ENCODE measurements at regions not wholly inside any gene's neighbourhood (a gene's known extent, or its start where the extent isn't known, plus 50 kb on each side); places are given as distances from the start of the nearest gene placed in this dataset.
"Not testable (repeated sequence)": the region's sequence is repeated elsewhere in the genome, so short reads cannot be mapped to it uniquely, and the experiment has no call there.

DNA sequence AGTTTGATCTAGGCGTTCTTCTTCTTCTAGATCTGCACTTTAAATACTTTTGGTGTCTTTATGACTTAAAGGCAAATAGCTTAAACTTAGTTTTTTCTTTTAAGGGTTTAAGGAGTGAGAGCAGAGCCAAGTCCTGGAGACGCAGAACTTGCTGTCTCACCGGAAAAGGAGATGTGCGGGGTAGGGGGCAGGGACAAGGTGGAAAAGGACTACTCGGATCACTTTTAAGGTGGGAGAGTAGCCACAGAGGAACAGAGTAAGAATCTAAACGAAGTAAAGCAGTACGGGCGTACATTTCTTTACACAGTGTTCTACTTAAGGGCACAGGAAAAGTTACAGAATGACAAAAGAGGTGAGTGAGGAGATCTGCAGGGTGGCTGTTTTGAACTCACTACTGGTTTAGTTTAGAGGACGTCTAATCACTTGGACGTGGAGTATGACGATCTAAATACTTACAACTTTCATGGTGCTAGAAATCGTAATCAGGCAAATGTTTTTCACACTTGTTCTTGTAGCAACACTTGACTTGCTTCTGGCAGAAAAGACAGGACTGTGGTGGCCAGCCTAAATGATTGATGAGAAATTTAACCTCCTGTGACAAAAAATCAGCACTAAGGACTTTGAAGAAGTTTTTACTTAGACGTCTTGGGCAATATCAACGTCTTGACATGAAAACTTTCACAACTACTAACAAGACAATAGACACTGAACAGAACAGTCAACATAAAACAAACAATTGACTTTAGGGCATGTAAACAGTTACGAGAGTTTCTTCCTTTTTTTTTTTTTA lies 127.0 kb downstream of the ART5 start:
- DNase-seq (ENCODE audit: low spot score): not testable (repeated sequence)

DNA sequence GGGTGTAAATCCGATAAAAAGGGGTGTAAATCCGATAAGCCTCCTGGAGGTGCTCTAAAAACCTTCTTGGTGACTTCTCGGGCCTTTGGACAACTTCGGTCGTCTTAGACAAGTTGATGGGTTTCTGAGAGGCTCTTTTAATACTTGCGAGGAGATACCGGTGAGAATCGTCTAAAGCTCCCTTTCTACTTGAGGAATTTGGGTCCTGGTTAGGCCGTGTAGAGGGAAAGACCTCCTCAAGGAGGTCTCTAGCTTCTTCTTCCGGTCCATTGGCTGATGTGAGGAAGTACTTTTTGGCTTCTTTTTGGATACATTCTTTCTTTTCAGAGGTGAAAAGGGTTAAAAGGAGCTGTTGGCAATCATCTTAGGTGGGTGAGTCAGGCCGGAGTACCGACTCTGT lies 128.5 kb downstream of the ART5 start:
- not testable (repeated sequence) for DNase-seq (ENCODE audit: low spot score)

DNA sequence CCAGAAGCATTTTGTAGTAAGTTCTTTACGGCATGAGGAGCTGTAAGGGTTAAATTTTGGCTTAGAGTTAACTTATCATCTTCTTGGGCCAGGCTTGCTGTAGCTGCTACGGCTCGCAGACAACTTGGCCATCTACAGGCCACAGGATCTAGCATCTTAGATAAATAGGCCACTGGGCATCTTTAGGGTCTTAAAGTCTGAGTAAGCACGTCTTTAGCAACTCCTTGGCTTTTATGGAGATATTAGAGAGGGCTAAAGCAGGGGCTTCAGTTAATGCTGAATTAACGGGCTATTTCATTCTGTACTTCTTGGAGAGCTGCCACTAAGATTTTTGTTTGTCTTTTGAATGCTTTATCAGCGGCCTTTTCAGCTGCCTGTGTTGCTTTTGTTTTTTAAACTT lies 129.0 kb downstream of the ART5 start:
- DNase-seq (ENCODE audit: low spot score): not testable (repeated sequence)

DNA sequence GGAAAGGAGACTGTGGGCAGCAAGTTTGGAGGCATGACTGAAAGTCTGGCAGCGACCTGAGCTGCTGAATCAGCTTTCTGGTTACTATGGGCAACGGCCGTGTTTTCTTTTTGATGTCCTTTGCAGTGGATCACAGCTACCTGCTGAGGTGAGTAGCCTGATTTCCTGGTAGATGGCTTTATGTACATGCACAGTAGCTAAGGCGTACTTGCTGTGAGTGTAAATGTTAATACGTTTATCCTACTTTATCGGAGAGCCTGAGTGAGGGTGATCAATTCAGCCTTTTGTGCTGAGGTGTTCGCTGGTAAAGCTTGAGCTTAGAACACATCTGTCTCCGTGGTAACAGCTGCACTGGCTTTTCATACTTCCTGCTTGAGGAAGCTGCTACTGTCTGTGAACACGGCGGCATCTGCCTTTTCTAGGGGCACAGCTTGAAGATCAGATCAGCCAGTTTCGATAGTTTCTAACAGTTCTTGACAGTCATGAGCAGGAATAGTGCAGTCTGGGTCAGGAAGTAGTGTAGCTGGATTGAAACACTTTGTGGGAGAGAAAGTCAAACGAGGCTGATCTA lies 129.6 kb downstream of the ART5 start:
- DNase-seq (ENCODE audit: low spot score): not testable (repeated sequence)

DNA sequence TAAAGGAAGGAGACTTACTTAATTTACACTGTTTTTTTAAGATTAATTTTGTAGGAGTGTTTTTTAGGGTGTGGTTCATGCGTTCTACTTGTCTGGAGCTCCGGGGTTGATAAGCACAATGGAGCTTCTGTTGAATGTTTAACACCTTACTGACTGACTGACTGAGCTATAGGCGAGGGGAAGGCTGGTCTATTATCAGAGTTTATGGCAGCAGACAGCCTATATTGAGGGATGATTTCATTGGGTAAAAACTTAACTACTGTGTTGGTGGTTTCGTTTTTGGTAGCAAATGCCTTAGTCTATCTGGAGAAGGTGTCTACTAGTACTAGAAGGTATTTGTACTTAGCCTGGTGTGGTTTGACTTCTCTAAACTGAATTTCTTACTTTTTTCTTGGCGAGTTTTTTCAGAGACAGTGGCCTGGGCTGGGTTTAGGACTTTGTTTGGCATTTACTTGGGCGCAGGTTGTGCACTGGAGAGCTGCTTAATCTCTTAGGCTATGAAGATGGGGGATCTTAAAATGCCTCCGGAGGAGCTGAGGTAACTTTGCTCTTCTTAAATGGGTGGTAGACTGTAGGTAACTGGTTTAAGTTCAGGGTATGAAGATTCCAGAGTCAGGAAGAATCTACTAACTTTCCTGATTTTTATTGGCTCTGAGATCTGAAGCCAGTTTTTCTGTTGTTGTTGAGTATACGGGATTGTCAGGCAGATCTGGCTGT lies 130.2 kb downstream of the ART5 start:
- not testable (repeated sequence) for DNase-seq (ENCODE audit: low spot score)

DNA sequence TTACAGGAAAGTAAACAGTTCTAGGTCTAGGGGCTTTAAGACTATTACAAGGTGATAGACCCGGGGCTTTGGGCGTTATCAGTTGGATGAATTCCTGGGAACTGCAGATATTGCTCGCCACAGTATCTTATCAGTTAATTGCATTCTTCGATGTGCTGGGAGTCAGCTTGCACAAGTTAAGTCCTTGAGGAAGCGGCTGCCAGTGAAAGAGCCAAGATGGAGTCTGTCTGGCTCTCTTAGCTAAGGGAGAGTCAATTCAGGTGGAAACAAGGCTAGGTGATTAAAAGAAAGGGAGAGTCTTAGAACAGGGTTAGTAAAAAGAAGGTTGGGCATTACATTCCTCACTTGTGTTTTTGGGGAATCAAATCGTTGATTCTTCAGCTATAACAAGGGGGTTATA lies 130.6 kb upstream of the ZNF195 start:
- DNase-seq (ENCODE audit: low spot score): not testable (repeated sequence)

DNA sequence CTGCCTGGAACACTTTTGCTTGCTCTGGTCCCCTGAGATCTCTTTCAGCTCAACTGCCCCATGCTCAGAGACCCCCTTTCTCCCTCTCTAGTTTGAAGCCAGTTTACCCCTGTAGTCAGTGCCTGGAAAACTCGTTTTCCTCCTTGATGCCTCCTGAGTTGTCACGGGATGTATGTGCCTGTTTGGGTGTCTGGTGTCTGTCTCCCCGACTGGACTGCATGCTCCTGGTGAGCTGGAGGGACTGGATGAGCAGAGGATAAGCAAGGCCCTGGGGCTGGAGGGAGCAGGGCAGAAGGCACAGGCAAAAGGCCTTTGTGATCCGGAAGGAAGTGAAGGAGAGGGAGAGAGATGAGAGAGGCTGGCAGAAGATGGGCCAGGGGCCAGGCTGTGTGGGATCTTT lies 120.3 kb upstream of the ZNF195 start:
- not testable (repeated sequence) for DNase-seq (ENCODE audit: low spot score)

DNA sequence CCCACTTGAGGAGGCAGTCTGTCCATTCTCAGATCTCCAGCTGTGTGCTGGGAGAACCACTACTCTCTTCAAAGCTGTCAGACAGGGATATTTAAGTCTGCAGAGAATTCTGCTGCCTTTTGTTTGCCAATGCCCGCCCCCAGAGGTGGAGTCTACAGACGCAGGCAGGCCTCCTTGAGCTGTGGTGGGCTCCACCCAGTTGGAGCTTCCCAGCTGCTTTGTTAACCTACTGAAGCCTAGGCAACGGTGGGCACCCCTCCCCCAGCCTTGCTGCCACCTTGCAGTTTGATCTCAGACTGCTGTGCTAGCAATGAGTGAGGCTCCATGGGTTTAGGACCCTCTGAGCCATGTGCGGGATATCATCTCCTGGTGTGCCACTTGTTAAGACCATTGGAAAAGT lies 119.4 kb upstream of the ZNF195 start:
- DNase-seq (ENCODE audit: low spot score): not testable (repeated sequence)

DNA sequence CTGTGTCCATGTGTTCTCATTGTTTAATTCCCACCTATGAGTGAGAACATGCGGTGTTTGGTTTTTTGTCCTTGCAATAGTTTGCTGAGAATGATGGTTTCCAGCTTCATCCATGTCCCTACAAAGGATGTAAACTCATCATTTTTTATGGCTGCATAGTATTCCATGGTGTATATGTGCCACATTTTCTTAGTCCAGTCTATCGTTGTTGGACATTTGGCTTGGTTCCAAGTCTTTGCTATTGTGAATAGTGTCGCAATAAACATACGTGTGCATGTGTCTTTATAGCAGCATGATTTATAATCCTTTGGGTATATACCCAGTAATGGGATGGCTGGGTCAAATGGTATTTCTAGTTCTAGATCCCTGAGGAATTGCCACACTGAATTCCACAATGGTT lies 114.2 kb upstream of the ZNF195 start:
- not testable (repeated sequence) for DNase-seq (ENCODE audit: low spot score)

DNA sequence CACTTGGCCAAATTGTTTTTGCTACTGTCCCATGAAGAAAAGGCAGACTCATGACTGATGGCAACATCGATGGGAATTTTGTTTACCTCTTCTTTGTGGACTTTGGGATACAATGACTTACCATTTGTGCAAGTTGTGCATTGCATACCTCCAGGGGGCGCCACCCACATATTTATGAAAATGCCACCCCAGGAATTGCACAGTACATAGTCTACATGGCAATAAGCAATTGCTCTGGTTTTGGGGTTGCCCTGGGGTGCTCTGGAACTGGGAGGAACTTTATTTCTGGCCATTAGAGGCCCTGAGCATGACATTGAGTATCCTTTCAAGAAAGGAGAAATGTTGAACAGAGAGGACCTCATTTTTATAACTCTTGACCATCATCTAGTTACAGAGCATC lies 109.1 kb upstream of the ZNF195 start:
- not testable (repeated sequence) for DNase-seq (ENCODE audit: low spot score)

DNA sequence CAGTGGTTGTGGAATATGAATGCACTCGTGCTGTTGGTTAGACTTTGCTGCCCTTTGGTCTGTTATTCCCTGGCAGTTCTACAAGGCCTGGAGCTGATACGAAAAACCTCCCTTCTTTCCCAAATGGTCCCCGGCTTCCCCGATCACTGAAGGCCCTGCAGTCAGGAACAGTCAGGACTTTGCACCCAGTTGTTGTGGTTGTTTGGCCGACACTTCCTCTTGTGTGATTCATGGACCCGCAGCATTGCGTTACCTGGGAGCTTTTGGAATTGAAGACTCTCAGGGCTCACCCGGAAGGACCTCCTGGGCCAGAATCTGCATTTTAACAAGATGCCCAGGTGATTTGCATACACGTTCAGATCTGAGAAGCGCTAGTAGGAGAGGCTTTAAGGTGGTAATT lies 106.8 kb upstream of the ZNF195 start:
- not testable (repeated sequence) for DNase-seq (ENCODE audit: low spot score)

DNA sequence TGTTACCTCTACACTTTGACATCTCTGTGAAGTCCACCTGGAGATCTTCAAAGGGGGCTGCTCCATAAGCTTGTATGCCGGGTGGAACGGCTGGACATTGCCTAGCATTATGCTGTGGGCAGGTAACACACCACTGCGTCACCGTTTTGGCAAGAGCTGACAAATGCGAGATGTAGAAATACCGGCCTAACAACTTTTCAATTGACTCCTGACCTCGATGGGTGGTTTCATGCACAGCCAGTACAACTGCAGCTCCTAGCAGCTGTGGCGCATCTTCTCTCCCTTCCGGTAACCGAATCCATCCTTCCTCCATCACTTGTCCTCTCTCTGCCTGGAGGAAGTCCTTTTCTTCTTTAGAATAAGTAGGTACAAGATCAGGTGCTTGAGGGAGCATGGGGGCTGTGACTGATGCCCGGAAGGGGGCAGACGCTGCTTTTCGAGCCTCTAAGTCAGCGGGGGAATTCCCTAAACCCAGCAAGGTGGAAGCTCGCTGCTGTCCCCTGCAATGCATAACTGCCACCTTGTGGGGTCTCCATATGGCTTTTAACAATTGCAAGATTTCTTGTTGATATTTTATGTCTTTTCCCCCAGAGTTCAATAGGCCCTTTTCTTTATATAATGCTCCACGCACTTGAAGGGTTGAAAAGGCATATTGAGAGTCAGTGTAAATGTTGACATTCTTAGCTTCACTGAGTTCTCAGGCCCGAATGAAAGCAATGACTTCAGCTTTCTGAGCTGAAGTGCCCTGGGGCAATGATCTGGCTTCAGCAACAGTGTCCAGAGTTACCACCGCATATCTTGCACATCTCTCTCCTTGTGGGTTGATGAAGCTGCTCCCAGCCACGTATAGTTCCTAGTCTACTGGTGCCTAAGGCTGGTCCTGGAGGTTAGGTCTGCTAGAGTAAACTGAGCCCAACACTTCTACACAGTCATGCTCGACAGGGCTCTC lies 98.3 kb upstream of the ZNF195 start:
- DNase-seq (ENCODE audit: low spot score): not testable (repeated sequence)

DNA sequence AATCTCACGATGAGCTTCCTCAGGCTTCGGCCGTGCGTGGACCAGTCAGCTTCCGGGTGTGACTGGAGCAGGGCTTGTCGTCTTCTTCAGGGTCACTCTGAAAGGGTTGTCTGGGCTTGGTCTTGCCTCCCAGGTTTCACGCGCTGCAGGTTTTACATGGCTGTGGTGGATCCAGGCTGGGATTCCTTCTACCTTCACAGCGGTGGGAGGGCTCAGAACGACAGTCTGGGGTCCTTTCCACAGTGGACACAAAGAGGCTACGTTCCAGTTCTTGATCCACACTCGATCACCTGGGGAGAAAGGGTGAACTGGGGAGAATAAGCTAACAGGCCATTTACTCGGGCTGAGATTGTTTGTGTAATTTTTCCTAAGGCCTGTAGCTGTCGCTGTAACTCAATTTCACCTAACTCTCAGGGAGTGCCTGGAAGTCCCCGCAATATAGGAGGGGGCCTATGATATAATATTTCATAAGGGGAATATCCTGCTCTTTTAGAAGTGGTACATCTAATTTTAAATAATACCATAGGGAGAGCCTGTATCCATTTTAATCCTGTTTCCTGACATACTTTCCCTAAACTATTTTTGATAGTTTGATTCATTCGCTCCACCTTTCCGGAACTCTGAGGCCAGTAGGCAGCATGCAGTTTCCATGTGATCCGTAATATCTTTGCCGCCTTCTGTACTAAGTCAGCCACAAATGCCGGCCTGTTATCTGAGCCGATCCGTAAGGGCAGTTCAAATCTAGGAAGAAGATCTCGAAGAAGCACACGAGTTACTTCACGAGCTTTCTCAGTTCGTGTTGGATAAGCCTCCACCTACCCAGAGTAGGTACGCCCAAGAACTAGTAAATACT lies 97.4 kb upstream of the ZNF195 start:
- not testable (repeated sequence) for DNase-seq (ENCODE audit: low spot score)

DNA sequence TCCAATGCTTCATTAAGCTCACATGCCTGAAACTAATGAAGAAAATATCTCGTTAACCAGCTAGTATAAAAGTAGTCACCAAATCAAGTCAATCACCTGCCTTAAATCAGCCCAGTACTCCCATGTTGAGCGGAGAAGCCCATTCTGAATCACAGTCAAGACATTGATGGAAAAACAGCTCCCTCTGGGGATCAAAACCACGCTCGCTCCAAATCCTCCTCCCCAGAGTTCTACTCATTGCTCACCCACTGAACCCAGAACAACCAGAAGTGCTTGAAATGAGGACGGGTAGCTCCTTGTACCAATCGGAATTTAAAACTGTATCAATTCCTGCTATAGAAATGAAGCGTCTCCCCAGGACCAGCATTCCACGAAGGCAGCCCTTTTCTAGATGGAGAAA lies 90.0 kb upstream of the ZNF195 start:
- not testable (repeated sequence) for DNase-seq (ENCODE audit: low spot score)

DNA sequence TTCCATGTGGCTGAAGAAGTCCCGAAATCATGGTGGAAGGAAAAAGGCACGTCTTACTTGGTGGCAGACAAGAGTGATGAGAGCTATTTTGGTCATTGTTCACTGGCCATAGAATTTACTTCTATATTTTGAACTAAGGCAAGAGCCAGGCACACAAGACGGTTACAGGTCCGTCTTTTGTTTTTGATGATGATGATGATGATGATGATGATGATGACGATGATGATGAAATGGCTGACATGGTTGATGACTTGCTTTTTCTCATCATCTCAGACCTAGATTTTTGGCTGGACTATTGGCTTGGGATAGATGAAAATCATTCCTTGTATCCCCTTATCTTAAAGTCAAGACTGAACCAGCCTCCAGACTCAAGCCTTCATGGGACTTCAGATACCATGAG lies 88.7 kb upstream of the ZNF195 start:
- DNase-seq (ENCODE audit: low spot score): not testable (repeated sequence)

DNA sequence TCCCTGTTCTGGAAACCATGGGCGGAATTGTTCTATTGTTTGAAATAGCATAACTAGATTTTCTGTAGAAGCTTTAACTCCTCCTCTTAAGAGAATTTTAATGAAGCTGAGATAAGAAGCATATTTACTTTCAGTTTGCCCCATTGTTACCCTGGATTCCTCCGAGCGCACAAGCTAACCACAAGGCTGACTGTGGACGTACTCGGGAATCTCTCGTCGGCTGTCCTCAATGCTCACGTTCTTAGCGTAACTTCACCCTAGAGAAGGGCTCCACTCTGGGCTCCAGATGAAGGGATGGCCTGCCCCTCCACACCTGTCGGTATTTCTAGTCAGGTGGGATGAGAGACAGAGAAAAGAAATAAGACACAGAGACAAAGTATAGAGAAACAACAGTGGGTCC lies 76.7 kb upstream of the ZNF195 start:
- peak; percentile 14 for DNase-seq (ENCODE audit: low spot score)

DNA sequence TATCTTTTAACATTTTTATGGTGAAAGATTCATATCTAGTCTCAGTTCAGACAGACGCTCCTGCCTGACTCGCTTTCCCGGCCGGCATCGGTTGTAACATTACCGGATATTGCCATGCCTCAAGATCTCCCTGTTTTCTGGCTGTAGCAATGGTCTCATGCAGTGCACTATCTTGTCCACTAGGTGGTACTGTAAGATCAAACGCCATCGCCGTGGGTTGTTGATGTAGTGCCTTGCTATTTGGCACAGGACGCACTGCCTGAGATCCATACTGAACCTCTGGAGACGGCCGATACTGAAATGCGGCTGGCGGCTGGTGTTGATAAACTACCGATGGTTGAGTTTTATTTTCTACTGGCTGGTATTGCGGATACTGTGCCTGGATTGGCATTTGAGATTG lies 75.9 kb upstream of the ZNF195 start:
- peak; percentile 42 for DNase-seq (ENCODE audit: low spot score)

DNA sequence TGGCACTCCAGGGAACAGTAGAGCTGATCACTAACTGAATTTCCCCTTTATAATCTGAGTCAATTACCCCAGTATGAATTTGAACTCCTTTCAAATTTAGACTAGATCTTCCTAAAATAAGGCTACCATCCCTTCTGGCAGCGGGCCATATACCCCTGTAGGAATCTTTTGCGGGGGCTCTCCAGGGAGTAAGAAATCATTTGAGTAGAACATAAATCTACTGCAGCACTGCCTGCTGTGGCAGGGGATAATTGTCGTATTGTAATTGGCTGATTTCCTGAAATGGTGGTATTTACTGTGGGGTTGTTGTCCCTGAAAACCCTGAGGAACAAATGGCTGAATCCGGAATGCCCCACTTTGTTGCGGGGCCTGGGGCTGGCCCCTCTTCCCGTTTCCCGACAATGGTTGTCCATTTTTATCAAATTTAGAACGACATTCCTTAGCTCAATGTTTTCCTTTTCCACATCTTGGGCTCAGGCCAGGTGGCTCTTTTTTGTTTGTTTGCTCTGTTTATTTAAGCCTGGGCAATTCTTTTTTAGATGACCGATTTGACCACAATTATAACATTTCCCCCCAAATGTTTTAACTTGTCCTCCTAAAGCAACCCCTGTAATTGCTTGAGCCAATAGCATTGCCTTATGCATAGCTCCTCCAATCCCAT lies 74.8 kb upstream of the ZNF195 start:
- not testable (repeated sequence) for DNase-seq (ENCODE audit: low spot score)

DNA sequence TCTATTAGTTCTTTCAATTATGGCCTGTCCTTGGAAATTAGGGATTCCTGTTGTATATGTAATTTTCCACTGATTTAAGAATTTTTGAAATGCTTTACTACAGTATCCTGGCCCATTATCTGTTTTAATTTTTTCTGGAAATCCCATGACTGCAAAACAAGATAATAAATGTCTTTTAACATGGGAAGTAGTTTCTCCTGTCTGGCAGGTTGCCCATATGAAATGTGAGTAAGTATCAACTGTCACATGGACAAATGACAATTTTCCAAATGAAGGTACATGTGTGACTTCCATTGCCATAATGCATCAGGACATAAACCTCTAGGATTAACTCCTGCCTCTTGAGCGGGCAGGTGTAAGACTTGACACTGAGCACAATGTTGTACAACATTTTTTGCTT lies 71.9 kb upstream of the ZNF195 start:
- DNase-seq (ENCODE audit: low spot score): not testable (repeated sequence)

DNA sequence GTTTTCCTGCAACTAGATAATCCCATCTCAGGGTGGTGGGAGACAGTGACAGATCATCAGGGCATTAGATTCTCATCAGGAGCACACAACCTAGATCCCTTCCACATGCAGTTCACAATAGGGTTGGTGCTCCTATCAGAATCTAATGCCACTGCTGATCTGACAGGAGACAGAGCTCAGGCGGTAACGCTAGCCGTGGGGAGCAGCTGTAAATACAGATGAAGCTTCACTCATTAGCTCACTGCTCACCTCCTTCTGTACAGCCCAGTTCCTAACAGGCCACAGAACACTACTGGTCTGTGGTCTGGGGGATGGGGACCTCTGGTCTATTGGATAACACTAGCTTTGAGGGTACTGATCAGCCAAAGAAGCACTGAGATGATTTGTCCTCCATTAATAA lies 66.6 kb upstream of the ZNF195 start:
- not testable (repeated sequence) for DNase-seq (ENCODE audit: low spot score)
